HG03520 (cell line): ENCODE measurements at regions not wholly inside any gene's neighbourhood (a gene's known extent, or its start where the extent isn't known, plus 50 kb on each side); places are given as distances from the start of the nearest gene placed in this dataset.

Experiments
- ATAC-seq: cut with Tn5 transposase; IDR thresholded peaks from one replicate; pipeline ENCODE4 v1.9.1; 2021; ENCODE audit warnings: mild to moderate bottlenecking, moderate library complexity; ENCODE audit not compliant: unreplicated experiment

GRCh38 chr12:27382924-27383323 is 50.3 kb downstream of the BMAL2 start:
- ATAC-seq = no peak

GRCh38 chr12:27383429-27384260 is 51.0 kb downstream of the BMAL2 start:
- peak; percentile 51 for ATAC-seq

GRCh38 chr12:27384261-27384590 is 51.6 kb downstream of the BMAL2 start:
- no peak for ATAC-seq

GRCh38 chr12:27385766-27386564 is 53.3 kb downstream of the BMAL2 start:
- ATAC-seq = no peak

GRCh38 chr12:27387473-27387872 is 54.8 kb downstream of the BMAL2 start:
- no peak for ATAC-seq

- no peak for ATAC-seq
Observed at GRCh38 chr12:27388650-27389049, 56.0 kb downstream of the BMAL2 start.

GRCh38 chr12:27394676-27395075 is 51.9 kb upstream of the SMCO2 start:
- no peak for ATAC-seq

- ATAC-seq = no peak
Observed at GRCh38 chr12:27396216-27396815, 50.2 kb upstream of the SMCO2 start.
